CD4-positive, CD25-positive, alpha-beta regulatory T cell (primary cell): ENCODE measurements at regions not wholly inside any gene's neighbourhood (a gene's known extent, or its start where the extent isn't known, plus 50 kb on each side); places are given as distances from the start of the nearest gene placed in this dataset.

Experiments used
- ATAC-seq, 2 donors: fragments of 150-1000 bp; cut with Tn5 transposase; one replicate each; pipeline ENCODE4 v1.10.0; 2021; ENCODE audit warnings: low read depth in 2 of 2, moderate number of reproducible peaks in 2 of 2, moderate library complexity in 1 of 2
- DNase-seq, 3 donors: peaks; one replicate each; pipeline versions ENCODE4 v3.0.0 to v3.0.0-alpha.2; 2012 to 2022; ENCODE audit warnings: mixed read lengths in 1 of 3
- H3K27ac ChIP-seq: one replicate; pipeline ENCODE4 v1.7.0; 2013; ENCODE audit warnings: mild to moderate bottlenecking, low read length; ENCODE audit not compliant: insufficient read depth, poor library complexity, severe bottlenecking
- H3K27me3 ChIP-seq: one replicate; pipeline ENCODE4 v1.7.0; 2013; ENCODE audit warnings: low read length; ENCODE audit not compliant: control insufficient read depth, insufficient read depth
- H3K36me3 ChIP-seq: one replicate; pipeline ENCODE4 v1.7.0; 2013; ENCODE audit warnings: mild to moderate bottlenecking, low read length, moderate library complexity; ENCODE audit not compliant: control insufficient read depth, insufficient read depth
- H3K4me1 ChIP-seq: 2 replicates; pipeline ENCODE4 v1.7.0; 2013; ENCODE audit warnings: mild to moderate bottlenecking, low read length; ENCODE audit not compliant: insufficient read depth, control insufficient read depth, poor library complexity, severe bottlenecking
- H3K4me3 ChIP-seq: one replicate; pipeline ENCODE4 v1.7.0; 2013; ENCODE audit warnings: low read depth, mild to moderate bottlenecking, low read length, moderate library complexity
- H3K9me3 ChIP-seq, 2 experiments: 1 replicate in 1 of 2; 2 replicates in 1 of 2; pipeline ENCODE4 v1.7.0; 2013; ENCODE audit warnings: low read length in 2 of 2, mild to moderate bottlenecking in 1 of 2, moderate library complexity in 1 of 2; ENCODE audit not compliant: control insufficient read depth in 2 of 2
- H3K27ac Mint-ChIP-seq, 3 donors: one replicate each; pipeline ENCODE4 v1.8.0; 2020 to 2022; ENCODE audit warnings: mild to moderate bottlenecking in 3 of 3, mixed read lengths in 3 of 3, moderate library complexity in 2 of 3
- H3K27me3 Mint-ChIP-seq: one replicate; pipeline ENCODE4 v1.8.0; 2022; ENCODE audit warnings: mild to moderate bottlenecking, mixed read lengths
- H3K36me3 Mint-ChIP-seq: one replicate; pipeline ENCODE4 v1.8.0; 2020; ENCODE audit warnings: mixed read lengths
- H3K4me1 Mint-ChIP-seq, 4 donors: one replicate each; pipeline ENCODE4 v1.8.0; 2020 to 2022; ENCODE audit warnings: mixed read lengths in 4 of 4, mild to moderate bottlenecking in 1 of 4
- H3K4me3 Mint-ChIP-seq, 4 donors: one replicate each; pipeline ENCODE4 v1.8.0; 2020 to 2022; ENCODE audit warnings: mild to moderate bottlenecking in 4 of 4, mixed read lengths in 4 of 4, moderate library complexity in 3 of 4
- H3K9me3 Mint-ChIP-seq, 7 donors: one replicate each; pipeline ENCODE4 v1.8.0; 2020 to 2022; ENCODE audit warnings: mixed read lengths in 7 of 7, mild to moderate bottlenecking in 3 of 7, moderate library complexity in 2 of 7

- no peak overlapping the region for H3K27ac ChIP-seq
- ATAC-seq: no peak
- no peaks in the 10 kb centered on the region for H3K36me3 ChIP-seq
- Mint-ChIP-seq H3K27ac (peak overlapping the region in 1 of 3 donors; percentile 43), H3K4me1 (no peaks in the 10 kb centered on the region), H3K9me3 (no peaks in the 10 kb centered on the region), H3K27me3 (no peaks in the 10 kb centered on the region), H3K36me3 (no peaks in the 10 kb centered on the region), H3K4me3 (no peak overlapping the region)
- H3K27me3 ChIP-seq: no peaks in the 10 kb centered on the region
- H3K4me3 ChIP-seq: no peak overlapping the region
- DNase-seq: no peak
- H3K4me1 ChIP-seq: no peaks in the 10 kb centered on the region
- no peaks in the 10 kb centered on the region for H3K9me3 ChIP-seq
Observed at GRCh38 chr6:168873278-168874190, 380.1 kb downstream of the THBS2 start.

DNA sequence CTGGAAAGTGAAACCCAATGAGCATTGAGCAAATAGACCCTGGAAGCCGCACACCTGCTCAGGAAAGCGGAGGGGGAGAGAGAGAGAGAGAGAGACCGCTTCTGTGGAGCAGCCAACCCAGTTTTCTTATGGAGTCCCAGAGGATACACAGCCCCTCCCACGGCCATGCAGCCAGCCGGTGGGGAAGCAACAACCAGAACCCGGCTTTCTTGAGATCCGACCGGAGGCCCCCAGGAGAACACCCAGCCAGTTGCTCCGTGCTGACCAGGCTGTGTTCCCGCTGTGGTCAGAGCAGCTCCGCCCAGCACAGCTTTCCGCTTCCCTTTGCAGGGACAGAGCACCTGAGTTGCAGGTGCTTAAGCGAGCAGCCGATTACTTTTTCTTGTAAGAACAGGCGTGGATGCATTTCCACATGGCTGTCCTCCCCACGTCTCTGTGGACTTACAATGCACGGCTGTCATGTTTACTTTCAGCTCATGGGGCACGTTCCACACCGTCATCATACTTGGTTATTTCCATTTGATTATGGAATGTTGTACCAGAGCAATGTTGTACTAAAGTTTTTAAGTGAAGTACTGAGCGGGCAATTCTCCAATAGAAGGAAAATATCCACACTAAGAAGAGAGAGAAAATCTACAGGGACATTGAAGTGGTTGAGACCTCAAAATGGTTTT lies 381.9 kb downstream of the THBS2 start:
- no peaks in the 10 kb centered on the region for H3K4me1 Mint-ChIP-seq
- H3K36me3 ChIP-seq: no peaks in the 10 kb centered on the region
- no peak for DNase-seq
- H3K9me3 ChIP-seq: no peaks in the 10 kb centered on the region
- H3K27me3 Mint-ChIP-seq: no peaks in the 10 kb centered on the region
- H3K4me3 ChIP-seq: no peak overlapping the region
- no peaks in the 10 kb centered on the region for H3K36me3 Mint-ChIP-seq
- ATAC-seq: no peak
- no peak overlapping the region for H3K27ac Mint-ChIP-seq
- H3K4me3 Mint-ChIP-seq: no peak overlapping the region
- H3K27ac ChIP-seq: no peak overlapping the region
- H3K9me3 Mint-ChIP-seq: no peaks in the 10 kb centered on the region
- H3K27me3 ChIP-seq: no peaks in the 10 kb centered on the region
- H3K4me1 ChIP-seq: no peaks in the 10 kb centered on the region

- Histone ChIP-seq H3K4me1 (no peaks in the 10 kb centered on the region), H3K27me3 (no peaks in the 10 kb centered on the region), H3K36me3 (no peaks in the 10 kb centered on the region), H3K9me3 (no peaks in the 10 kb centered on the region), H3K27ac (no peak overlapping the region), H3K4me3 (no peak overlapping the region)
- DNase-seq: no peak
- Mint-ChIP-seq H3K4me1 (no peaks in the 10 kb centered on the region), H3K36me3 (no peaks in the 10 kb centered on the region), H3K9me3 (no peaks in the 10 kb centered on the region), H3K27ac (no peak overlapping the region), H3K4me3 (no peak overlapping the region), H3K27me3 (no peaks in the 10 kb centered on the region)
- no peak for ATAC-seq
Observed at GRCh38 chr6:168870982-168871381, 382.7 kb downstream of the THBS2 start.

GRCh38 chr6:168867247-168868102 lies 386.2 kb downstream of the THBS2 start:
- DNase-seq (no peak), ATAC-seq (no peak)
- Mint-ChIP-seq H3K4me1 (no peaks in the 10 kb centered on the region), H3K27me3 (no peaks in the 10 kb centered on the region), H3K4me3 (no peak overlapping the region), H3K36me3 (no peaks in the 10 kb centered on the region), H3K27ac (no peak overlapping the region), H3K9me3 (no peaks in the 10 kb centered on the region)
- Histone ChIP-seq H3K4me1 (no peaks in the 10 kb centered on the region), H3K27ac (no peak overlapping the region), H3K36me3 (no peaks in the 10 kb centered on the region), H3K27me3 (no peaks in the 10 kb centered on the region), H3K4me3 (no peak overlapping the region), H3K9me3 (no peaks in the 10 kb centered on the region)

GRCh38 chr6:168866534-168866933 lies 387.1 kb downstream of the THBS2 start:
- no peaks in the 10 kb centered on the region for H3K27me3 Mint-ChIP-seq
- Histone ChIP-seq H3K4me3 (no peak overlapping the region), H3K27ac (no peak overlapping the region), H3K9me3 (no peaks in the 10 kb centered on the region), H3K27me3 (no peaks in the 10 kb centered on the region), H3K36me3 (no peaks in the 10 kb centered on the region), H3K4me1 (no peaks in the 10 kb centered on the region)
- no peak overlapping the region for H3K27ac Mint-ChIP-seq
- H3K36me3 Mint-ChIP-seq: no peaks in the 10 kb centered on the region
- no peaks in the 10 kb centered on the region for H3K9me3 Mint-ChIP-seq
- no peak overlapping the region for H3K4me3 Mint-ChIP-seq
- ATAC-seq: peak in 1 of 2 donors; percentile 11
- DNase-seq: no peak
- no peaks in the 10 kb centered on the region for H3K4me1 Mint-ChIP-seq

GRCh38 chr6:168865522-168865921 lies 388.1 kb downstream of the THBS2 start:
- DNase-seq (no peak), ATAC-seq (no peak)
- Mint-ChIP-seq H3K9me3 (no peaks in the 10 kb centered on the region), H3K36me3 (no peaks in the 10 kb centered on the region), H3K27me3 (no peaks in the 10 kb centered on the region), H3K27ac (no peak overlapping the region), H3K4me1 (no peaks in the 10 kb centered on the region), H3K4me3 (no peak overlapping the region)
- Histone ChIP-seq H3K9me3 (no peaks in the 10 kb centered on the region), H3K4me3 (no peak overlapping the region), H3K36me3 (no peaks in the 10 kb centered on the region), H3K27ac (no peak overlapping the region), H3K4me1 (no peaks in the 10 kb centered on the region), H3K27me3 (no peaks in the 10 kb centered on the region)

DNA sequence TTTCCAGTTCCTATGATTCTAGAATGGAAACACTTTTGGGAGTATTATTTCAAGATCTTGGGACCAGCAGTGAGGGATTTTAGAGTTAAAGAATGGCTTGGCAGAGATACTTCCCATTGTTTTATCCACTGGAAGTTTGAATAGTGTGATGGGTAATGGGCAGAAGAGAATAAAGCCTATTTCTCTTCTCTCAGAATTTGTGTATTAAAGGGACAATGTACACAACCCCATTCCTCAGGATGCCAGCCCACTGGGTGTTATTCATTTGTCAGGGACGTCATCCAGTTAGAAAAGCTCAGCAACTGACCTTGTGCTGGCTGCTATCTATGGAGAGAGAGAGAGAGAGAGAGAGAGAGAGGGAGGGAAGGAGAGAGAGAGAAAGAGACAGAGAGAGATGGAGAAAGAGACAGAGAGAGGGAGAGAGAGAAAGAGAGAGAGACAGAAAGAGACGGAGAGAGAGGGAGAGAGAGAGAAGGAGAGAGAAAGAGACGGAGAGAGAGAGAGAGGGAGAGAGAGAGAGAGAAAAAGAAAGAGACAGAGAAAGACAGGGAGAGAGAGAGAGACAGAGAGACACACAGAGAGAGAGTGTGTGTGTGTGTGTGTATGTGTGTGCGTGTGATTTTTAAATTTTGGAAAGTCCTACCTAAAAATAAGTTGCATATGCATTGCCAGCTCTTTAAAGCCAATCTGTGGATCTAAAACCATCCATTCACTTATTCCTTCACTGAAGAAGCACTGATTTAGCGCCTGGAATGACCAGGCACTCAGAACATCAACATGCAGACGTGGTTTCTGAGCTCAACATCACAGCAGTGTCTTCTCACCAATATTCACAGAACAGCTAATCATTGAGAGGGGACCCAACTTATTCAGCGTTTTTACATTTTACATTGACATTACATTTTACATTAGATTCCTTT lies 388.8 kb downstream of the THBS2 start:
- ATAC-seq (no peak), DNase-seq (no peak)
- Mint-ChIP-seq H3K9me3 (no peaks in the 10 kb centered on the region), H3K27ac (no peak overlapping the region), H3K4me1 (no peaks in the 10 kb centered on the region), H3K4me3 (no peak overlapping the region), H3K36me3 (no peaks in the 10 kb centered on the region), H3K27me3 (no peaks in the 10 kb centered on the region)
- no peak overlapping the region for H3K27ac ChIP-seq
- H3K4me1 ChIP-seq: no peaks in the 10 kb centered on the region
- no peaks in the 10 kb centered on the region for H3K27me3 ChIP-seq
- no peak overlapping the region for H3K4me3 ChIP-seq
- no peaks in the 10 kb centered on the region for H3K9me3 ChIP-seq
- H3K36me3 ChIP-seq: no peaks in the 10 kb centered on the region
